LNCAP (cell line): ENCODE measurements at regions not wholly inside any gene's neighbourhood (a gene's known extent, or its start where the extent isn't known, plus 50 kb on each side); places are given as distances from the start of the nearest gene placed in this dataset.

Source experiments
- TF ChIP-seq, protein P1 (sequence below): fragments of 450-650 bp; IDR thresholded peaks from 2 replicates; pipeline ENCODE4 v1.5.1; 2017; ENCODE audit warnings: mild to moderate bottlenecking

DNA sequence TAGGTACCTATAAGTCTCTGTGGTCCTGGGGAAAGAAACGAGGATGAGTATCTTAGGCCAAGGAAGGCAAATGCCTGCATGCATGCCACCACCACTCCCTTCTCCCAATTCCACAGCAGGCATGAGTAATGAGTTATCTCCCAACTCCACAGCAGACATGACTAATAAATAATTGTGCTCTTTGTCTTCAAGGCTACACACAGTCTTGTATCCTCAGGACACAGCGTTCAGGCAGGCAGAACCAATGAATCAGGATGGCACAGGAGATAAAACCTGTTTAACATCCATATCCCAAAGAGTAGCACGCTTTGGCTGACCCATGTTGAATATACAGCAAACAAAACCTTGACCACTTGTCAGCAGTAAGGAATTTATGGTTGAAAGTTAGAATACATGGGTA lies 229.7 kb upstream of the NFE2L3 start:
- TF ChIP-seq, protein P1, sequence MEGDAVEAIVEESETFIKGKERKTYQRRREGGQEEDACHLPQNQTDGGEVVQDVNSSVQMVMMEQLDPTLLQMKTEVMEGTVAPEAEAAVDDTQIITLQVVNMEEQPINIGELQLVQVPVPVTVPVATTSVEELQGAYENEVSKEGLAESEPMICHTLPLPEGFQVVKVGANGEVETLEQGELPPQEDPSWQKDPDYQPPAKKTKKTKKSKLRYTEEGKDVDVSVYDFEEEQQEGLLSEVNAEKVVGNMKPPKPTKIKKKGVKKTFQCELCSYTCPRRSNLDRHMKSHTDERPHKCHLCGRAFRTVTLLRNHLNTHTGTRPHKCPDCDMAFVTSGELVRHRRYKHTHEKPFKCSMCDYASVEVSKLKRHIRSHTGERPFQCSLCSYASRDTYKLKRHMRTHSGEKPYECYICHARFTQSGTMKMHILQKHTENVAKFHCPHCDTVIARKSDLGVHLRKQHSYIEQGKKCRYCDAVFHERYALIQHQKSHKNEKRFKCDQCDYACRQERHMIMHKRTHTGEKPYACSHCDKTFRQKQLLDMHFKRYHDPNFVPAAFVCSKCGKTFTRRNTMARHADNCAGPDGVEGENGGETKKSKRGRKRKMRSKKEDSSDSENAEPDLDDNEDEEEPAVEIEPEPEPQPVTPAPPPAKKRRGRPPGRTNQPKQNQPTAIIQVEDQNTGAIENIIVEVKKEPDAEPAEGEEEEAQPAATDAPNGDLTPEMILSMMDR, result no peak

DNA sequence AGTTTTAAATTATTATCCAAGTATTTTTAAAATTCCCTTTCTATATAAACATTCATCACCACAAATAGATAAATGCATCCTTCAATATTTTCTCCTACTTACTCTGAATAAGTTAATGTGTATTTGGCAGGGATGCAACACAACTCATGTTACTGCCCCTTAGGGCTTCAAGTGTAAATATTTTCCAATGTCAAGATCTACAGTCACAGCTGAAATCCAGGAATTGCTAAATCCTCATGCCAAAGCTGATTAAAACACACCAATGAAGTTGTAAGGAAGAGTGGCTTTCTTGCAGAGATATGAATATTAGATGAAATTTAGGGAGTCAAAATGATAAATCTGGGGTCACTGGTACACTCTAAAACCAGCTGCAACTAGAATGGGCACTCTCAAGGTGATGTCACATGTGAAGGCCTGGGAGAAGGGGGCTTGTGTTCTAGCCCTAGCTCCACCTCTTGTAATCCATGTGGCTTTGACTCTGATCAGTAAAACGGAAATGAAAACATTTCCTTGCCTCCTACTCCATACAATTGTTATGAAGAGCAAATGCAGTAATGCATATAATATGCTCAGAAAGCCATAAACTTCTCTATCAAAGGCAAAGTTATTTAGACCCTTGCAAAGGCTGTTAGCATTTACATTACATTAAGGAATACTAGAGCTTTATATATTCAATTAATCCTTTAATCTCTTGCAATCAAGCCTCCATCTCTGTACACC lies 228.1 kb upstream of the NFE2L3 start:
- TF ChIP-seq, protein P1, result no peak

DNA sequence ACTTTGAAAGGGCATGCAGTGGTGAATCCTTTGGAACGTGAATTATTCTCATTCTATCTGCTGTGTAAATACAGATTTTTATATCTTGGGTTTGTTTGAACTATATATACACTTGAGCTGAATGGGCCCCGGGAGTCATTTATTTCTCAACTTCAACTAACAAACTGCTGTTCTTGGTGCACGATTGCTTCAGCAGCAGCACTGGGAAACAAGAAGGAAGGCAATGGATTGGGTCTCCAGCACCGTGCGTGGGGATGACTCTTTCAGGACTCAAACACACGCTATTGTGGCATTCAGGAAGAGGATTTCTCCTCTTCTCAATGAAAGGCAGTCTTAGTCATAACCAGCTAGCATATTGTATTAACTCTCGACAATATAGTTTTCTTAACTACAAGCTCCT lies 226.0 kb upstream of the NFE2L3 start:
- TF ChIP-seq, protein P1, result no peak

DNA sequence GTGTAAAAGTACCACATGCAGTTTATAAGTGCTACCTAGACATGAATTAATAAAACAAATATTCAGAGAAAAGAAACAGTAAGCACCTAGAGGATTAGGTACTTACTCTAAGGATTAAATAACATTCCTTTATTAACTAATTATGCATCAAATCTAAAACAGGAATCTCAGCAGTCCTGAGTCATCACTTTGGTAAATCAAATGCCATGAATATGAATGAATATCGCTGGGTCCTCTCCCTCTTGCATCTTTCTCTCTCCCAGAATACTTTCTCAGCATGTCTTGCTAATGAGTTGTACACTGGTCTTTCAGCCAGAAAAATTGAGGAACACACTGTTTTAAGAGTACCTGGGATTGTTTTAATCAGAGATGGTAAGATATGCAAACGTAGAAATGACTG lies 225.5 kb upstream of the NFE2L3 start:
- TF ChIP-seq, protein P1, result no peak

DNA sequence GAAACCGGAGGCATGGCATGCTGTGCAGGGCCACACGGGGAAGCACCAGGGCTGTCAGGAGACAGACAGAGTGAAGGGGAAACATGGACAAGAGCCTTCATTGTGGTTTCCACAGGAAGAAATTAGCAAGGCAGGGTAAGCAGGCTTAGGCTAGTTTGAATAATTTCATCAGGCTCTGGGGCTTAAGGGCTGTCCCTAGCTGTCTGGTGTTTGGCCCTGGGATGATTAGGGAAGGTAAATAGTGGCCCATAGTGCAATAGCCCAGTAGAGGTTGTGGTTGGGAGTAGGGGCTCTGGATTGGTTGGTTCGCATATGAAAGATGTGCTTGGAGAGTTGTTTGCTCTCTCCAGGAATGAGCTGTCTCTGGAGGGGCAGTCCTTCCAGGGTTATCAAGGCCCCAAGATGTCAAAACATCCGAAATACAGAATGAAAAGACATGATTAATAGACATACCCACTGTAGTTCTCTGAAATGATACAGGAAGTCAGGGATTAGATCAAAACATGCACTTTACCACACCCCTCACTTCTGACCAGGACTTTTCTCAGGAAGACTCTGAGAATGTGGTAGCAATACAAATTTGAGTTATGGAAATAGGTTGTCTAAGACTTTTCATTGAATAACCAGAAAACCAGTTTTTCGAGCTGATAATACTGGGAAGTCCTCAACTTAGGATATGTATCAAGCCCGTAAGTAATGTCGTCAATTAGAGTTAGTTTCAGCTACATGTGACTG lies 224.9 kb upstream of the NFE2L3 start:
- TF ChIP-seq, protein P1, result no peak

DNA sequence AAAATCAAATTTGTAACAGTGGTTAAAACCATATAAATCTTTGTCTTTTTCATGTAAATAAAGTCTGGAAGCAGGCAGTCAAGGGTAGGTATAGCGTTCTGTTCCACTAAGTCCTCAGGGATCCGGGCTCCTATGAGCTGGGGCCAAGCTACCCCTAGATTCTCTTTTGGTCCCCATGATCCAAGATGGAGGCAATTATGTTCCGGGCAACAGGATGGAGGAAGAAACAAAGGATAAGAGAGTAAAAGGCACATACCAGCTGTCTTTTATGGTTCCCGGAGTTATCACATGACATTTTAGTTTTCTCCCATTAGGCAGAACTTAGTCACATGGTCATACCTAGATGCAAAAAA lies 224.4 kb upstream of the NFE2L3 start:
- TF ChIP-seq, protein P1, result no peak

DNA sequence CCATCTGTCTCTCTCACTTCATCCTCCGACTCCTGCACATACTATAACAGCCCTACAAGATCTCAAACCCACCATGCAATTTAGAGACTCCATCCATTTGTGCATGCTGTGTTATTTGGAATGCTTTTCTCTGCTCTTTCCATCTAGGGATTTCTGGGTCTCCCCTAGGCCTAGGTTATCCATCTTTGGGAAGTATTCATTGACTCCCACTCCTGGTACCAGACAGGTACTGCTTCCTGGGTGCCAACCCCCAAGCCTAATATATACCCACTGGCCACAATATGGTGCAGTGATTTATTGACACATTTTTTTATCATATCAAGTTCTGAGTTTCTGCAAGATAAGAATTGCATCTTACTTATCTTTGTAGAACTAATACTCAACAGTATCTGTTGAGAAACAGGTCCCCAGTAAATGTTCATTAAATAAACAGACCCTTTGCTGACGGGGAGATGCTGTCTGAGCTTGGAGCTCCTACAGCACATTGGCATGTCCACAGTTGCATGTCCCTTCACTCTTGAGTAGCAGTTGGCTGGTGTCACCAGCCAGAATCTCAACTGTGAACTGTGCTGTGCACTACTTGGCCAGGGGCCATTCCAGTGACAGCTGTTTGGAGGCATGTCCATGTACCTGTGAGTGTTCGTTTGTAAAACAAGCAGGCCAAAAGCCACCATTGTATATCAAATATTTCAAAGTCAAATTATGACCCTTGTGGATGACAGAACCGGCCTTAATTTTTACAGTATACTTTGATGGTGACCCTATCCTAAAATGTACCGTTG lies 223.3 kb upstream of the NFE2L3 start:
- TF ChIP-seq, protein P1, result no peak
